C4-2B (cell line): ENCODE measurements at regions not wholly inside any gene's neighbourhood (a gene's known extent, or its start where the extent isn't known, plus 50 kb on each side); places are given as distances from the start of the nearest gene placed in this dataset.

Experiments used
- H3K27ac ChIP-seq: fragments of 450-650 bp; 2 replicates; pipeline ENCODE4 v1.5.1; 2017
- CTCF ChIP-seq: fragments of 450-650 bp; conservative IDR thresholded peaks from 2 replicates; pipeline ENCODE4 v1.5.1; 2017; ENCODE audit warnings: mild to moderate bottlenecking
- ZFX ChIP-seq: fragments of 450-650 bp; IDR thresholded peaks from 2 replicates; pipeline ENCODE4 v1.6.1; 2017

- H3K27ac ChIP-seq, result no peak overlapping the region
- TF ChIP-seq ZFX, result no peak
- no peak for TF ChIP-seq CTCF
Measured at GRCh38 chr12:30064906-30065305, 281.2 kb upstream of the TMTC1 start.

DNA sequence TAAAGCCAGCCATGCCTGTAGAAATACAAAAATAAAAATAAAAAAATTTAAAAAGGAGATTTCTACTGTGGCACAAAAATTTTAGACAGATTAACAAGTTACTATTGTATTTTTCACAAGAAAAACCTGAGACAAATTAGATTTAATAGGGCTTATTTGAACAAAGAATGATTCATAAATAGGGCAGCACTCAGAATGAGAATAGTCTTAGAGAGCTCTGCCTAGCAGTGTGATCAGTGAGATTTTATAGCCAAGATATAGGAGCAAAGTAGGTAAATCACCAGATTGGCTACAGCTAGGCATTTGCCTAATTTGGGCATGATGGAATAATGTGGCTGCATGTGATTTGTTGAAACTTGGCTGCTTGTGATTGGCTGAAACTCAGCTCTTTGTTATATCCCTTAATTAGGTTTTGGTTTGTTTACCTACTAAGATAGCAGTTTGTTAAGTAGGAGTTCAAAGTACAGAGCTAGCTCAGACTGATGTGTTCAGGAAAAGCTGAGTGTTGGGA, 279.7 kb upstream of the TMTC1 start:
- H3K27ac ChIP-seq, result no peak overlapping the region
- TF ChIP-seq ZFX, result no peak
- no peak for TF ChIP-seq CTCF

DNA sequence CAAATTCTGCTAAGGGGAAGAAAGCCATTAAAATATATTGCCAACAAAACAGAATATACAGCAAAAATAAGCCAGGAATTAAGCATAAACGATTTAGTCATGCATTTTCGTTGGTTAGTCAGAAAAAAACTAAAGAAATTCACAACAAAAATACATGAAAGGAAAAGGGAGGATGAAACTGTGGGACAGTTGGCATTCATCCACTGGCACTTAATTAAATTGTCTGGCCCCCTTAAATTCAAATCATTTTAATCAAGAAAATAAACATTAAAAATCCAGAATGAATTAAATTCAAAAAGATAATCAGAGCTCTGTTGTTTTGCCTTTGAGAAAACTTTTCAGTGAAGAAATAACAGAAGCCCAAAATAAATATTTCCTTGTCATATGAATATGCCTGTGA, 264.6 kb upstream of the TMTC1 start:
- no peak overlapping the region for H3K27ac ChIP-seq
- TF ChIP-seq CTCF (no peak), ZFX (no peak)

- TF ChIP-seq ZFX (no peak), CTCF (no peak)
- H3K27ac ChIP-seq, result no peak overlapping the region
Measured at GRCh38 chr12:30047516-30048254, 263.9 kb upstream of the TMTC1 start.

- no peak overlapping the region for H3K27ac ChIP-seq
- no peak for TF ChIP-seq CTCF
- no peak for TF ChIP-seq ZFX
Measured at GRCh38 chr12:30046376-30046775, 262.6 kb upstream of the TMTC1 start.

GRCh38 chr12:30045171-30045570, 261.4 kb upstream of the TMTC1 start:
- H3K27ac ChIP-seq, result no peak overlapping the region
- no peak for TF ChIP-seq ZFX
- no peak for TF ChIP-seq CTCF

DNA sequence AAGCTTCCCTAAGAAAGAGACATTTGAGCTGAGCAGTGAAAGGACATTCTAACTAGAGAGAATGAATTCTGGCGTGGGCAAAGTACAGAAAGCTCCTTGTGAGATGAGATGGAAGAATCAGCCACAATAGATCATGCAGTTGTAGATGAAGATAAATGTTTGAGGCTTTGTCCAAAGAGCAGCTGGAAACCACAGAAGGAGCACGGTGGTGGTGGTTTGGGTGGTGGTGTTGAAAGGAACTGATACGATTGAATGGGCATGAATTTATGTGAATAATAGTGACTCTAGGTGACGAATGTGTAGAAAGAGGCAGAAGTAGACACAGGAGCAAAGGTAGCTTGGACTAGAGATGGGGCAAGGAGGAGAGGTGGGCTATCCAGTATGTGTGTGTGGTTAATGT, 260.5 kb upstream of the TMTC1 start:
- H3K27ac ChIP-seq, result no peak overlapping the region
- TF ChIP-seq ZFX (no peak), CTCF (no peak)
